Breast epithelium (tissue), 3 donors: ENCODE measurements at regions not wholly inside any gene's neighbourhood (a gene's known extent, or its start where the extent isn't known, plus 50 kb on each side); places are given as distances from the start of the nearest gene placed in this dataset.

Experiments
- POLR2A ChIP-seq: fragments of 450-650 bp; IDR thresholded peaks from one replicate; pipeline ENCODE4 v1.6.1; 2016; ENCODE audit warnings: antibody characterized with exemption, mild to moderate bottlenecking, moderate library complexity
- POLR2AphosphoS5 ChIP-seq, 3 donors: sonication (generic); formaldehyde crosslinking; IDR thresholded peaks; one replicate each; pipeline ENCODE4 v1.6.1; 2017; ENCODE audit warnings: antibody characterized with exemption in 3 of 3
- TF ChIP-seq, protein P1 (sequence below), 3 donors: fragments of 450-650 bp; IDR thresholded peaks; one replicate each; pipeline ENCODE4 v1.5.1; 2016 to 2017; ENCODE audit warnings: antibody characterized with exemption in 3 of 3, mild to moderate bottlenecking in 3 of 3, moderate library complexity in 3 of 3

DNA sequence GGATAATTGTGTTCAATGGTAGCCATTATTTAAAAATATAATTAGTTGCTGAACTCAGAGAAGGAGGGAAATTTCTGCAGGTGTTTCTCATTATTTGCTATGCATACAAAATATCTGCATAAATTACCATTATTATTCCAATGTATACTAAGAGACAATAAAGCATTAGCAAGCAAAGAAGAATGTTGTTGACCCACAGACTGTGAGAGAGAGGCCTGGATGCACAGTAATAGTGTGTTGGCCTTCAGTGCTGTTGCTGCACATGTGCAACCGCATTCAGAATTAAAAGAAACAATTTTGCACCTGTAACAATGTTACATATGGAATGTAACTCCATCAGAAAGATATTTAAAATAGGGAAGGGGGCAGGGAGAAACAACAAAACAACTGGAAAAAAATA, 155.6 kb upstream of the KCNH8 start:
- TF ChIP-seq, protein P1, sequence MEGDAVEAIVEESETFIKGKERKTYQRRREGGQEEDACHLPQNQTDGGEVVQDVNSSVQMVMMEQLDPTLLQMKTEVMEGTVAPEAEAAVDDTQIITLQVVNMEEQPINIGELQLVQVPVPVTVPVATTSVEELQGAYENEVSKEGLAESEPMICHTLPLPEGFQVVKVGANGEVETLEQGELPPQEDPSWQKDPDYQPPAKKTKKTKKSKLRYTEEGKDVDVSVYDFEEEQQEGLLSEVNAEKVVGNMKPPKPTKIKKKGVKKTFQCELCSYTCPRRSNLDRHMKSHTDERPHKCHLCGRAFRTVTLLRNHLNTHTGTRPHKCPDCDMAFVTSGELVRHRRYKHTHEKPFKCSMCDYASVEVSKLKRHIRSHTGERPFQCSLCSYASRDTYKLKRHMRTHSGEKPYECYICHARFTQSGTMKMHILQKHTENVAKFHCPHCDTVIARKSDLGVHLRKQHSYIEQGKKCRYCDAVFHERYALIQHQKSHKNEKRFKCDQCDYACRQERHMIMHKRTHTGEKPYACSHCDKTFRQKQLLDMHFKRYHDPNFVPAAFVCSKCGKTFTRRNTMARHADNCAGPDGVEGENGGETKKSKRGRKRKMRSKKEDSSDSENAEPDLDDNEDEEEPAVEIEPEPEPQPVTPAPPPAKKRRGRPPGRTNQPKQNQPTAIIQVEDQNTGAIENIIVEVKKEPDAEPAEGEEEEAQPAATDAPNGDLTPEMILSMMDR (IDR thresholded peaks at IDR 0.05): no peak
- no peak for TF ChIP-seq POLR2AphosphoS5 (IDR thresholded peaks at IDR 0.05)
- no peak for TF ChIP-seq POLR2A
